Neural cell (in vitro differentiated cells): ENCODE measurements at regions not wholly inside any gene's neighbourhood (a gene's known extent, or its start where the extent isn't known, plus 50 kb on each side); places are given as distances from the start of the nearest gene placed in this dataset.

Experiments
- EP300 ChIP-seq: fragments of 450-650 bp; conservative IDR thresholded peaks from 2 replicates; pipeline ENCODE4 v1.6.1; 2014; ENCODE audit warnings: antibody characterized with exemption, mild to moderate bottlenecking, moderate library complexity; ENCODE audit not compliant: poor library complexity, severe bottlenecking
- EZH2 ChIP-seq: fragments of 200-600, 300-800 bp; shearing (Covaris generic), sonication (generic); IDR thresholded peaks from 2 replicates; pipeline ENCODE4 v1.6.1; 2014; ENCODE audit warnings: antibody characterized with exemption, low read length, borderline replicate concordance, mild to moderate bottlenecking; ENCODE audit not compliant: insufficient read depth, poor library complexity, severe bottlenecking
- POLR2AphosphoS5 ChIP-seq: IDR thresholded peaks from 2 replicates; pipeline ENCODE4 v1.6.1; 2012
- RAD21 ChIP-seq: fragments of 450-650 bp; conservative IDR thresholded peaks from 2 replicates; pipeline ENCODE4 v1.6.1; 2014; ENCODE audit warnings: antibody characterized with exemption, mild to moderate bottlenecking, moderate library complexity
- SMC3 ChIP-seq: fragments of 450-650 bp; conservative IDR thresholded peaks from 2 replicates; pipeline ENCODE4 v1.6.1; 2014; ENCODE audit warnings: antibody characterized with exemption, mild to moderate bottlenecking, moderate library complexity; ENCODE audit not compliant: poor library complexity
- TF ChIP-seq, protein P1 (sequence below): fragments of 450-650 bp; IDR thresholded peaks from 2 replicates; pipeline ENCODE4 v1.5.1; 2014; ENCODE audit warnings: antibody characterized with exemption, mild to moderate bottlenecking, moderate library complexity; ENCODE audit not compliant: poor library complexity, severe bottlenecking

DNA sequence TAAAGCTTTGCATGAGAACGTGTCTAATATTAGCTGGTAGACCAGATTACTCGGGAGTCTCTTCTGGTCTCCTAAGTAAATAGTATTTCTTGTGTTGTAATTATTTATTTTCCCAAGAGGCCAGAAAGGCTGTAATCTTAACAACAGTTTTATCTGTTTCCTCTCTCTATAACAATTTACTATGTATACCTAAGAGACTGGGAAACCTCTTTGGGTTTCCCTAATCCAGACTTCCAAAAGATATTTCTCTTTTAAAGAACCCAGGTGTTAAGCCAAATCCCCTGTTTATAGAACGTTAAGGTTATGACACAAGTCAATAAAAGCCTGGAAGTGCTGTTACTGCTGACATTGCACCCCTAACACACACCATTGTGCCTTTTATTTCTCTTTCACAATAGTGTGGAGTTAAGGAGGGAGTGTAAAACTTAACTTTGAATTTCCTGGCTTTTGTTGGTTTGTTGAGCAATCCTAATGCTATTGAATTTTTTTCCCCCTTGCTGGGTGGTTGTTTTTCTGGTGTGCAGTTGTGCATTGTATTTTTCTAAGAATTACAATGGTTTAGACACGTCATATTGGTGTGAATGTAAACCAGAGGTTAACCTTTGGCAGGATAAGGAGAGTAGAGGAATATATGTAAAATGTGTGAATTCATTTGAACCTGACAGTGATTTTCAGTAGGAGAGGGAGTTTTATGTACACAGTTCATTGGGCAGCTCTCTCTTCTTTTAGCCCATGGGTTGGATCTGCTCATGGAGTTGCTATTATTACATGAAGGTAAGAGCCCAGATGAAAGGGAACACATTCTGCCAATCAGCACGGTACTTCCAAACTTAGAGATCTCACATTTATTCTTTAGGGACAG is 192.8 kb downstream of the MTX2 start:
- no peak for TF ChIP-seq RAD21
- no peak for TF ChIP-seq EZH2
- no peak for TF ChIP-seq EP300
- TF ChIP-seq, protein P1, sequence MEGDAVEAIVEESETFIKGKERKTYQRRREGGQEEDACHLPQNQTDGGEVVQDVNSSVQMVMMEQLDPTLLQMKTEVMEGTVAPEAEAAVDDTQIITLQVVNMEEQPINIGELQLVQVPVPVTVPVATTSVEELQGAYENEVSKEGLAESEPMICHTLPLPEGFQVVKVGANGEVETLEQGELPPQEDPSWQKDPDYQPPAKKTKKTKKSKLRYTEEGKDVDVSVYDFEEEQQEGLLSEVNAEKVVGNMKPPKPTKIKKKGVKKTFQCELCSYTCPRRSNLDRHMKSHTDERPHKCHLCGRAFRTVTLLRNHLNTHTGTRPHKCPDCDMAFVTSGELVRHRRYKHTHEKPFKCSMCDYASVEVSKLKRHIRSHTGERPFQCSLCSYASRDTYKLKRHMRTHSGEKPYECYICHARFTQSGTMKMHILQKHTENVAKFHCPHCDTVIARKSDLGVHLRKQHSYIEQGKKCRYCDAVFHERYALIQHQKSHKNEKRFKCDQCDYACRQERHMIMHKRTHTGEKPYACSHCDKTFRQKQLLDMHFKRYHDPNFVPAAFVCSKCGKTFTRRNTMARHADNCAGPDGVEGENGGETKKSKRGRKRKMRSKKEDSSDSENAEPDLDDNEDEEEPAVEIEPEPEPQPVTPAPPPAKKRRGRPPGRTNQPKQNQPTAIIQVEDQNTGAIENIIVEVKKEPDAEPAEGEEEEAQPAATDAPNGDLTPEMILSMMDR: no peak
- TF ChIP-seq POLR2AphosphoS5: no peak
- TF ChIP-seq SMC3: no peak
